Ramos (cell line): ENCODE measurements at regions not wholly inside any gene's neighbourhood (a gene's known extent, or its start where the extent isn't known, plus 50 kb on each side); places are given as distances from the start of the nearest gene placed in this dataset.

ENCODE experiments used
- in situ Hi-C: fragments of 300-500 bp; cut with MboI; formaldehyde crosslinking; loops from one replicate; pipeline ENCODE4 v1.14.3; 2022; ENCODE audit warnings: low sequenced_read_pairs; ENCODE audit not compliant: unreplicated experiment

DNA sequence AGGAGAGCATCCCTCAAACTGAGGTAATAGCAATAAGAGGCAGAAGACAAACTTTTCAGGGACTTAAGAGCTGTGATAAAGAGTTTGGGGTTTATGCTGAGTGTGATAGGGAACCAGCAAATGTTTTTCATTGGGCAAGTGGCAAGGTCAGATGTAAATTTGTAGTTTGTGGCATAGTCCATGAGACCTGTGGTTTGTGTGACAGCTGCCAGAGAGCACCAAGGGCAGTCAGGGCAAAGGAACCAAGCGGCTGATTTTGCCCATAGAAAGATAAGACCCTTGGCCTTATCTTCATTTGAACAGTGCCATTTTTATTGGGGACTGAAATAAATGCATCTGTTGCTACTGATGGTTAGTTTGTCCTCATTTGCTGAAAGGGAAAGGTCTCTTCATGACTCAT, 220.3 kb downstream of the LRRN1 start:
- in situ Hi-C loops, result no loop called here

DNA sequence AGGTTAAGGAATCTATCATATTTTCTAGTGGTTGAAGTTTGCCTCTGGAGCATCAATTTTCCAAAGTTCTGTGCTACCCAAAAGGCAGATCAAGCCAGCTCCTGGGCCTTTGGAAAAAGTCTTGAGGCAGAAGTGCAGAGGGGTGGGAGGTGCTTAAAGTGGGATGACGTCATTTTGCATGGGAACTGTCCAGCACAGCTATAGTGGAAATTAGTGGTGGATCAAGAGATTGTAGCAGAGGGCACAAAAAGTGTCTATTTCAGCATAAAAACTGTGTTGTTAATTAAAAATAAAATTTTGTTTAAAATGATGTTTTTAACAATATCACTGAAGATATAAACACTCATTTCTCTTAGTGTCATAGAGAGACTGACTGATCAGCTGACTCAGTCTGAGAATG, 221.9 kb downstream of the LRRN1 start:
- in situ Hi-C loops, result no loop called here

DNA sequence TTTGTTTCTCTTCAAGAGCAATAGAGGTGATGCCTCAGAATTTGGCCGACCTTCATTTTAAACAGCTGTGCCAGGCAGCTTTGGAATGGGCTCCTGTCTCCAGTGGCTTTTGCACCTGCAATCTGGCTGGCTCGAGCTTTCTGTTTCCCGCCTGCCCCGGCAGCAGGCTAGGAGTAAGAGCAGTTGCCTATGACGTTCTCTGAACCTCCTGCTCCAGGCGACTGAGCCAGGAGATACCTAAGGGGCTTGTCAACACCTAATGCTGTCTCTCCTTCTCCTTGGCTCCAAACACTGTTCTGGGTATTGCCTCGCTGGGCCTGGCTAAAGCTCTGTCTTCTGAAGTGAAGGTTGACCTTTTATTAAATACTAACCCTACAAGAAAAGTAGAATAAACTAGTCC, 229.9 kb downstream of the LRRN1 start:
- in situ Hi-C loops, result no loop called here

DNA sequence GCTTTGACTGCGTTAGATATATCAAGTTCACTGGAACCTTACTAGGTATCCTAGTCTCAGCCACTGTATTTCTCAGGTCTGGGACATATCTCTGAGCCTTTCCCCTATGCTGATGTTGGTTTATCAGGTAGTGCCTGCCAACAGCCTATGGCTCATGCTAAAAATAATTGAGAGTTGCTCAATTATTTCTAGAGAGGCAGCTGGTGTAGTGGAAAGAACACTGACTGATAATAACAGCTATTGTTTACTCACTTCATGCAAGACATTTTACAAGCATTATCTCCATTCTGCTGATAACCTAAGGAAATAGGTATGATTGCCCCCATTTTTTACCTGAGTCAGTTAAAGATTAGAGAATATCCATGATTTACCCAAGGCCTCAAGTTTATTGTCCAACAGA, 231.4 kb downstream of the LRRN1 start:
- in situ Hi-C loops, result no loop called here

DNA sequence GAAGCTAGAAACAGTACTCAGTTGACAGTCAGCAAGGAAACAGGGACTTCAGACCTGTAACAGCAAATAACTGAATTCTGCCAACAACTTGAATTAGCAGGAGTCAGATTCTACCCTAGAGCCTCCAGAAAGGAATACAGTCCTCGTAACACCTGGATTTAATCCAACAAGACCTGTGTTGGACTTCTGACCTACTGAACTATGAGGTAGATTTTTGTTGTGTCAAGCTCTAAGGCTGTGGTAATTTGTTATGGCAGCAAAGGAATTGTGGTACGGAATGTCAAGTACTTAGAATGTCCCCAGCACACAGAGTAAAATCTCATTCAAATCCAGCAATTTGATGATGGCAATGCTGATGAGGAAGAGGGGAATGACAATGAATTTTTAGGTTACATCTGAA, 234.1 kb downstream of the LRRN1 start:
- in situ Hi-C loops, result no loop called here

DNA sequence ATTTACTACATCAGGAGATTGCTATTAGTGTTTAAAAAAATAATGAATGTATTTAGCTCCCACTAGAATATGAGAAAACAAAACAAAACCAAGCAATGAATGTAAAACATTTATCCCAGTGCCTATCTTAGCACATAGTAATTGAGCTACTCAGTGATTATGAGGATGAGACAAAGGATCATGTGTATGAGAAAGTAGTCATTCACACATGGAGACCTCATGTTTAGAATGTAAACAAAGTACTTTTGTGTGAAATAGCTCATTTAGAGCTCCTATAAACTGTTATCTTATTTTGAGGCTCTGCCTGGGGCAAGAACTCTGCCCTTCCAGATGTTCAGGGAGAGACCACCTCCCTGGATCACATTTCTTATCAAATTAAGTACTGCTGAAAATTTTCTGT, 236.8 kb downstream of the LRRN1 start:
- in situ Hi-C loops, result no loop called here

DNA sequence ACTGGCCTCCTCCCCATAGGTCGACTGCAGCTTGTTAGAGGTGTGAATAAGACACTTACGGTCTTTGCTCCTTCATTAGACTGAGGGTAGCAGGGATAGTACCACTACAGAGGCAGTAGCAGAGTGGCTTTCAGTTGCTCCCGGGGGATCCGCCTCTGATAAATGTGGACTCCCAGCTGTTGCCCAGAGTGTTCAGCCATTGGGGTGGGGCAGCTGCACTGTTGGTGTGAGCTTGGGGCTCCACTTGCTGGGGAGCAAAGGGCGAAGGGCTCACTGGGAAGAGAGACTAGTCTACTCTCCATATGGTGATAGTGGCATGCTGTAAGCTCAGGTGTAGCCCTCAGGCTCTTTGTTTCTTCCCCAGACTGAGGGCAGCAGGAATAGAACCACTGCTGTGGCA, 239.1 kb downstream of the LRRN1 start:
- in situ Hi-C loops, result no loop called here

DNA sequence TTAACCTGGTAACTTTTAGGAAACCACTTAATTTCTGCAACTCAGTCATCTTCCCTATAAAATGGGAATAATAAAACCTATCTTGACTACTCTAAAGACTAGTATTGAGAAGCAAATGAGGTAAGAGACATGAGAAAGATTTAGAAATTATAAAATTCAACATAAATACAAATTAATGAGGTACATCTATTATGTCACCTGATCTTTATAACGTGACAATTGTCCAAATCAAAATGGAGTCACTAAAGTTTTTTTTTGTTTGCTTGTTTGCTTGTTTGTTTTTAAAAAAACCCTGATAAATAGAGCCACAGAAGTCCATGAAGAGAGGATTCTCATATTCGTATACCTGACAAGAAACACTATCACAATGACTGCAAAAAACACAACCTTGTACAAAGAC, 242.8 kb downstream of the LRRN1 start:
- in situ Hi-C loops, result no loop called here

DNA sequence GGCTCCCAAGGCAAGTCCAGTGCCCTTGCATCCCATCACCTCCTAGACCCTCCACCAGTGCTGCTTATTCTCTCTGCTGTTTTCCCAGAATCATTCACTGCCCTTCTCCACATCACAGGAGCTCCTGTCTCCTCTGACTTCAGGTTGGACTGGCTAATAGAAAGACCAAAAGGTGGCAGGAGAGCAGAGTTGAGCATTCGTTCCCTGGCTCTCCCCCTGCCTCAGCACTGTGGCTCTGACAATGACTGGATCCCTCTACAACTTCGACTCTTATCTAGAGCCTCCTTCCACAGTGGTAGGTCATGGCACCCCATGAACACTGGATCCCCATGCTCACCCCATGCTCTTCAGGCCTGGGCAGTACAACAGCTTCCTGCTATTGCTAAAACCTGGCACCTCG, 243.6 kb downstream of the LRRN1 start:
- in situ Hi-C loops, result no loop called here

DNA sequence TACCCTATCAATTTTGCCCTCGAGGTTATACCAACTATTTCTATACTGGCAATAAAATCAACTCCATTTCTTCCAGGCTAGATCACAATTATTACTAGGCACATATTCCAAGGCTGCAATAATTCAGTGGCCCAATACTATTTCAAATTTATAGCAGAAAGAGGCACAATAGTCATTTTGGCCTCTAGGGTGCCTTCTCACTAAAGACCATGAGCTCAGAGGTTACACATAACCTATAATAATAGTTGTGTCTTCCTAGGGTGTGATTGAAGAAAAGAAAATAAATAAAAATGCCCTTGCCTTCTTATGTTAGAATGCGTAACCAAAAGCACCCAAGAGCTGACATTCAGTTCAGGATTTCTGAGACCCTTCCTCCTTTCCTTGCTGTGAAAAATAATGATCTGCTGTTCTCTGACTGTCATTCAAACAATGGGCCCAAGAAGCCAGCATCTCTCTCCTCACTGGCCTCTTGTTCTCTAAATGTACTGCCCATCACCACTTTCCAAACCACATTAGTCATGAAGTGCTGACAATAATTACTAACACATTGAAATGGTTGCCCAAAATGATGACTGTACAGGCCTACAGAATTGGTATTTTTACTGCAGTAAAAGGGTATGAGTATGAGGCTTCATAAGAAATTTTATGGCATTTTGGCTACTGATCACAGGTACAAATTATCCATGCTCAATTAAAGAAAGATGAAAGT, 244.8 kb downstream of the LRRN1 start:
- in situ Hi-C loops, result no loop called here

DNA sequence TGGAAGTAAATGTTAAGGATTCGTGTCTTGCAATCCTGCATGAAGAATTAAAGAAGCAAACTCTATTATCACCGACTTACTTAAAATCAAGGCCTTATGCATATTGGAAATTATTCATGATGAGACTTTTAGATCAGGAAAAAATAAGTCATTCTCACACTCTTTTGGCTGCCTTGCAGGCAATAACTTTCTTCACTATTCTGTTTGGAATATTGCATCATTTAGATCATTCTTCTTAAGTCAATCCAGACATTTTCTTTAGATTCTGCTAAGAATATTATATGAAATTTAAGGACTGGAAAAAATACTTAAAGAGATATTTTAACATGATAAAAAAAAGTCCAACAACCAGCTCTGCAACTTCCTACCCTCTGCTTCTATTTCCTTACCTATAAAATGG, 245.4 kb downstream of the LRRN1 start:
- in situ Hi-C loops, result no loop called here

DNA sequence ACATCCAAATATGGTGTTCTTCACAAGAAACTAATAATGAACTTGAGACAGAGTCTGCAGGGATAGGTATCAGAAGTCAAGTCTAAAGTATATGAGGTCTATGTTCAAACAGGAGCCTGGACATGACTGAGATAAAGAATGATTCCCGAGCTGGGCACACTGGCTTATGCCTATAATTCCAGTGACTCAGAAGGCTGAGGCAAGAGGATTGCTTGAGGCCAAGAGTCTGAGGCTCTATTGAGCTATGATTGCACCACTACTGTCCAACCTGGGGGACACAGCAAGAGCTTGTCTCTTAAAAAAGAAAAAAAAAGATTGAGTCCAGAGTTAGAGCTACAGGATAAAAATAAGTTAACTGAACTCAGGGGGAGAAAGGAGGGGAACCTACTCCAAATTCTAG, 246.5 kb downstream of the LRRN1 start:
- in situ Hi-C loops, result no loop called here

DNA sequence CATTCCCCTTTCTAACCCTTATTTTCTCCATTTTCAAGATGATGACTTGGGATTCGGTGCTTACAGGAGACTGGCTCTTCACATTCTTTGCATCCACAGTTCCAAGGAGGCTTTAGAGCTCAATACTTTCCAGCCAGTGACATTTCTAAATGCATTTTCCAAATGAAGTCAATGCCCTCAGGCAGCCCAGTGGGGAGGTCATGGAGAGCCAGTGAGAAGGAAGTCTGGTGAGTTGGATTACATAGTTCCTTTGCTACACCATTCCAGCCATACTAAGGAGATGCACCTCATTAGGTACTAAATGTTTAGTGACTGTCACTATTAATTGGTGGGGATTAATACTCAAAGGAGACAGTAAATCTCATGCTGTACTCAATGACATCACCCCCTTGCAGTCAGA, 248.1 kb downstream of the LRRN1 start:
- in situ Hi-C loops, result no loop called here

DNA sequence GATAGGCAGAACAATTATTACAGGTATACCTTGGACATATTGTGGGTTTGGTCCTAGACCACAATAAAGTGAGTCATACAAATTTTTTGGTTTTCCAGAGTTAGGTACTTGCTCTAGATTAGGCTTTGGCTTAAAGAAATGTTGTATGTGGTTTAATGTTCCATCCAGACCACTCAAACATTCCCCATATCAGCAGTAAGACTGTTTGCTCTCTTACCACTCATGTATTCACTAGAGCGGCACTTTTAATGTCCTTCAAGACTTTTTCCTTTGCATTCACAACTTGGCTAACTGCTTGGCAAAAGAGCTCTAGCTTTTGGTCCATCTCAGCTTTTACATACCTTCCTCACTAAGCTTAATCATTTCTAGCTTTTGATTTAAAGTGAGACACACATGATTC, 250.5 kb upstream of the SETMAR start:
- in situ Hi-C loops, result no loop called here

DNA sequence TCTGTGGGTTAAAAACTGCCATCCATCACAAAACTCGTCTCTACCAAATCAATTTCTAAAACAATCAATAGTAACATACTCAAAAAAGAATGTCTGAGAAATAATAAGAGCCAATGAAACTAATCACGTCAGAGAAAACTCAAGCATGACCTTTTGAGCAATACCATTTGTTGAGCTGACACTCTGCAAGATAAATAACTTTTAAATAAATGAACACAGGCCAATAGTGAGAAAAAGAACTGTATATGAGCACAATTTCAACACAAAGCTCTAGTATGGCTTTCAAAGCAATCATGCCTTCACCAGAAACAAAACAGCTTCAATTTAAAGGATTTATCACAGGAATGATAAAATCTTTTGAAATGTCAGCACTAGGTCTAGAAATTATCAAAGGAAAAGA, 249.2 kb upstream of the SETMAR start:
- in situ Hi-C loops, result no loop called here

DNA sequence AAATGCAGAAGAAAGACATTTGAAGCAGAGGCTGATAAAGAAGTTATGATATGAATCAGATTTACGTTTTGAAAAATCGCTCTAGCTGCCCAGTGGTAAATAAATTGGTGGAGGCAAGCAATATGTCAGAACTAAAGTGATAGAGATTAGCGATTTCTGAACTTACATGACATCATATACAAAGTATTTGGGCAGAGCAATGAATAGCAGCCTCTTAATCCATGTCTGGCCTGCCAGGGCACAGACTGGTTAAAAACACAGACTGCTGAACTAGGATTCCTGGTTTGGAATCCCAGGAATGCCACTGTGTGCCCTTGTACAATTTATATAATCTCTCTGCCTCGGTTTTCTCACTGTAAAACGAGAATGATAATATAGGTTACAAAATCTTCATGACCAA, 243.1 kb upstream of the SETMAR start:
- in situ Hi-C loops, result no loop called here

DNA sequence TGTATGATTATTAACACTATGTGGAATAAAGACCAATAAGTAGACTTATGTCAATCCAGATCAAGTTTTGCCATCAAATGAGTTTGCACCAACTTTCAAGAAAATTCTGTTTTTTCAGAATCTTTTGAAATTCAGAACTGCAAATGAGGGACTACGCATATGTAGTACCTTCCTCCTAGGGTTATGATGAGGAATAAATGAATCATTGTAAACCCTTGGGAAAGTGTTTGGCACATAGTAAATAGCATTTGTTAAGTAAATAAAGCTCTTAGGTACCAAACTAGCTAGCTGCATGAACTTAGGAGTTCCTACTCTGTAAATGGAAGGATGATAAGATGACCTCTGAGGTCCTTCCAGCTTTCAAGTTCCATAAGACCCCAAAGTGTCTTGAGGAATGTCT, 242.6 kb upstream of the SETMAR start:
- in situ Hi-C loops, result no loop called here

DNA sequence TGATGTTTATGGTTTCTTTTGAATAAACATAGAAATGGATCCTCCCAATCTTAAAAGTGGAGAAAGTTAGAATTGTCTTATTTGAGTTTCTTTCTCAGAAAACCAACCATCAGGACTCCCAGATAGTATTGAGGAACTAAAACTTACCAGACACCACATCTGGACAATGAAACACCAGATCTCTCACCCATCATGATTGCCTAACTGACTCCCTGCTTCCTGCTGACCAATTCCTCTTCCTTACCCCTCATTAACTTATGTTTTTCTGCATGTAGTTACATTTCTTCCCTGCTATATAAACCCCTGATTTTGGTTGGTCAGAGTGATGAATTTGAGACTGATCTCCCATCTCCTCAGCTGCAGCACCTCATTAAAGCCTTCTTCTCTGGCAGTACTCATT, 242.0 kb upstream of the SETMAR start:
- in situ Hi-C loops, result no loop called here

DNA sequence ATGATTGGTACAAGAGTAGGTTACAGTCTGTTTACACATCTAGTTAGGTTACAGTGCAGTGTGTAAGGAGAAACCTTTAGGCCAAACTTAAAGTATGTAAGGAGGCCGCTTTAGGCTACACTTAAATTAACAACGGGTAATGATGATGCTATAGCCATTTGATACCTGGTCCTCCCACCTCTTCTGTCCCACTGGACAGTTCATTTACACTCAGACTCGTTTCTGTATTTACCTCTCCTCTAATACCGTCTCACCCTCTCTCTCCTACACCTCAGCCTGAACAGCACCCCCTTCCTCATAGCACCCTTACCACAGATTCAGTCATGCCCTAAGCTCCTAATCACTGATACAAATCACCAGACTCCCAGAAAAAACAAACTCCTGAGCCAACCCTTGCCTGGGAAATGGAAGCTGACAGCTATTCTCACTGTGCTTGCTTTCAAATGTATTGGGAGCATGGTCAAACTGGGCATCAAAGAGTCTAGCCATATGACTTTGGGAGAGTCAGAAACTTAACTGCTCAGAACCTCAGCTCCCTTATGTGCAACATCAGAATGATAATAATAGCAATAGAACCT, 241.3 kb upstream of the SETMAR start:
- in situ Hi-C loops, result no loop called here

DNA sequence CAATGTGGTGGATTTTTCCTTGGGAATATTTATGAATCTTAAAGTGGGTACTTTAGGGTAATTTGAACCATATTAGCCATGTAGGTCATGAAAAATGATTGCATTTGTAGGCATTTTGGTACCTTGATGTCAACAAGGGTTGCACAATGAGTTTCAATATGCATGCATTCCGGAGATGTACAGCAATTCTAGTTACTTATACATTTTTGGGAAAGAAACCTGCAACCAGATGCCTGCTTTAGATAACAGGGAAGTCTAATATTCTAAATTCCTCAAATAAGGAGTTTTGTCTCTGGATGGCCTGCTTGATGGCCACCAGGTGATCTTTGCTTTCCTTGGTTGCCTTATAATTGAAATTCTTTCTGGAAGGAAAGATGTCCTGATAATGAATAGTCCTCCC, 240.5 kb upstream of the SETMAR start:
- in situ Hi-C loops, result no loop called here

DNA sequence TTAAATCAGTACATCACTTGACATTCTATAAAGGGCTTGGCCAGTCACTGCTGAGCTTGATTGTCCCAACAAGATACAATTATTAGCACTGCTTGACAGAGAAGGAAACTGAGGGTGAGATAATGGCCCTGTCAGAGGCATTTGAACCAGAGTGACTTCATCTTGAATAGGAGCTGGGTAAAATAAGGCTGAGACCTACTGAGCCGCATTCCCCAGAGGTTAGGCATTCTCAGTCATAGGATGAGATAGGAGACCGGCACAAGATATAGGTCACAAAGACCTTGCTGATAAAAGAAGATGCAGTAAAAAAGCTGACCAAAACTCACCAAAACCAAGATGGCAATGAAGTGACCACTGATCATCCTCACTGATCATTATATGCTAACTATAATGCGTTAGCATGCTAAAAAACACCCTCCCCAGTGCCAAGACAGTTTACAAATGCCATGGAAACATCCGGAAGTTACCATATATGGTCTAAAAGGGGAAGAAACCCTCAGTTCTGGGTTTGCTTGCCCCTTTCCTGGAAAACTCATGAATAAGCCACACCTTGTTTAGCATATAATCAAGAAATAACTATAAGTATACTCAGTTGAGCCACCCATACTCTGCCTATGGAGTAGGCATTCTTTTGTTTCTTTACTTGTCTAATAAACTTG, 239.1 kb upstream of the SETMAR start:
- in situ Hi-C loops, result no loop called here

DNA sequence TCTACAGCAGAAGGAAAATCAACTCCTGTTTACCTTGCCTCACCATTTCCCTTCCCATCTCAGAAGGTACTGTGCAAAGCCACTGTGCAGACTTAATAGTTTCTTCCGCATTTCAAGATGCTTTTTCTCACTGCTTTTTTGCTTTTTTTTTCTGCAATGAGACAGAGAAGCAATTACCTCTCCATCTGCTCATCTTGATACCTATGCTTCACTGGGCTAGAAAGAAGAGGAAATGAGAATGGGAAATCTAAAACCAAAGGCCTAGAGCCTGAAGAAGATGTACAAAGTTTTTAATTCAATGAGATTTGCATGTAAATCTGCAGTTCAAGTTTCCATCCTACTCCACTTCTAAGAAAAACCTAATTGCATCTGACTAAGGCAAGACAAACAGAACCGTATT, 238.1 kb upstream of the SETMAR start:
- in situ Hi-C loops, result no loop called here
